Heart left ventricle (tissue), 16 donors: ENCODE measurements at regions not wholly inside any gene's neighbourhood (a gene's known extent, or its start where the extent isn't known, plus 50 kb on each side); places are given as distances from the start of the nearest gene placed in this dataset.
"Not testable (repeated sequence)": the region's sequence is repeated elsewhere in the genome, so short reads cannot be mapped to it uniquely, and the experiment has no call there.

ENCODE experiments used
- ATAC-seq, 4 donors: fragments of 200-7000 bp; cut with Tn5 transposase; one replicate each; pipeline ENCODE4 v1.9.1; 2020 to 2022; ENCODE audit warnings: moderate library complexity in 4 of 4, mild to moderate bottlenecking in 3 of 4, moderate number of reproducible peaks in 1 of 4
- DNase-seq, 5 donors: peaks; one replicate each; pipeline ENCODE4 v3.0.0-alpha.2; 2020
- H3K27ac ChIP-seq, 12 donors: fragments of 200-600 bp; sonication (generic) in 4 of 12; one replicate each; pipeline versions ENCODE4 v1.5.0 to v1.8.0; 2016 to 2022; ENCODE audit warnings: mild to moderate bottlenecking in 2 of 12
- H3K27me3 ChIP-seq, 9 donors: fragments of 200-600 bp; sonication (generic) in 2 of 9; one replicate each; pipeline versions ENCODE4 v1.5.1 to v1.8.0; 2016 to 2022; ENCODE audit warnings: mild to moderate bottlenecking in 3 of 9
- H3K36me3 ChIP-seq, 9 donors: fragments of 200-600 bp; sonication (generic) in 2 of 9; one replicate each; pipeline versions ENCODE4 v1.5.0 to v1.8.0; 2018 to 2022; ENCODE audit warnings: mild to moderate bottlenecking in 2 of 9
- H3K4me1 ChIP-seq, 12 donors: fragments of 200-600 bp; sonication (generic) in 4 of 12; one replicate each; pipeline versions ENCODE4 v1.5.0 to v1.8.0; 2016 to 2022; ENCODE audit warnings: mild to moderate bottlenecking in 3 of 12
- H3K4me3 ChIP-seq, 12 donors: fragments of 200-600 bp; sonication (generic) in 4 of 12; one replicate each; pipeline versions ENCODE4 v1.5.0 to v1.8.0; 2017 to 2022; ENCODE audit warnings: mild to moderate bottlenecking in 9 of 12, moderate library complexity in 4 of 12
- H3K9me3 ChIP-seq, 12 donors: fragments of 200-600 bp; sonication (generic) in 4 of 12; one replicate each; pipeline versions ENCODE4 v1.5.0 to v1.8.0; 2016 to 2022; ENCODE audit warnings: mild to moderate bottlenecking in 1 of 12
- CTCF ChIP-seq, 12 donors: fragments of 200-600 bp; sonication (generic) in 4 of 12; IDR thresholded peaks; one replicate each; pipeline versions ENCODE4 v1.5.0 to v1.8.0; 2018 to 2022; ENCODE audit warnings: antibody characterized with exemption in 12 of 12, mild to moderate bottlenecking in 5 of 12
- POLR2A ChIP-seq, 2 donors: fragments of 450-650 bp; IDR thresholded peaks; one replicate each; pipeline ENCODE4 v1.6.1; 2017; ENCODE audit warnings: antibody characterized with exemption in 2 of 2, mild to moderate bottlenecking in 2 of 2, moderate library complexity in 2 of 2
- WGBS, 4 donors: extraction: QIAGEN DNeasy Blood & Tissue Kit in 2 of 4; methylation state at CpG; one replicate each; pipeline versions ENCODE4 v1.1.5 to v1.1.7; 2013 to 2018; 5-methylcytosine and 5-hydroxymethylcytosine counted together
- intact Hi-C, 10 donors: fragments of 100-400 bp; cut with DNase I; formaldehyde crosslinking; loops; one replicate each; pipeline versions ENCODE4 v1.11.1 to v1.14.2; 2022
- donor health status: ischemic (EF 13 %, LVEDD 7.1; RV severe dilation, severe dysfunction).
- donor health status: healthy with polysubstance abuse.
- donor health status: DM: no; HTN: yes; CAD: no.
- donor health status: DM: no; HTN: no; CAD: no.
- donor health status: ischemic (EF 25% LVEDD 6.9; RV normal size, moderate dysfunction).
- donor health status: ischemic (EF 25% LVEDD 5.7; RV mildly dilated, moderate dysfunction).
- donor health status: healthy.
- donor health status: DM: yes; HTN: yes; CAD: no.
- donor health status: ischemic (EF 35%, LVEDD 5.7; RV mildly dilated, moderate dysfunction).
- donor health status: nonischemic (EF 11% LVEDD 7.7; RV severe dilation, severe dysfunction).
- donor health status: DM: yes; HTN: yes; CAD: no.
- donor health status: PGD.
- donor health status: ischemic (EF 29% LVEDD 5.4; RV normal size, mild dysfunction).
- donor health status: nonischemic (EF 23%, LVEDD 6.1; RV moderate dilation, normal function).

GRCh38 chr11:115643549-115644270, 139.5 kb upstream of the CADM1 start:
- intact Hi-C loops, result no loop called here
- Histone ChIP-seq H3K4me1 (no peaks in the 10 kb centered on the region), H3K4me3 (no peak overlapping the region), H3K9me3 (no peaks in the 10 kb centered on the region), H3K27me3 (peaks cover 0 to 27% (median 5%) of the 10 kb centered on the region in 9 donors), H3K36me3 (no peaks in the 10 kb centered on the region), H3K27ac (no peak overlapping the region)
- TF ChIP-seq CTCF (IDR thresholded peaks at IDR 0.05) (no peak), POLR2A (IDR thresholded peaks at IDR 0.05) (no peak)
- WGBS, 4 donors, result 80 to 90% (median 81%) methylated on average over 12 of the region's 12 CpGs
- no peak for DNase-seq
- ATAC-seq, result no peak

GRCh38 chr11:115642660-115643059, 138.4 kb upstream of the CADM1 start:
- DNase-seq, result no peak
- H3K4me1 ChIP-seq, result no peaks in the 10 kb centered on the region
- no peak overlapping the region for H3K27ac ChIP-seq
- no peak overlapping the region for H3K4me3 ChIP-seq
- TF ChIP-seq CTCF (IDR thresholded peaks at IDR 0.05), result no peak
- TF ChIP-seq POLR2A (IDR thresholded peaks at IDR 0.05), result no peak
- no peak for ATAC-seq
- no peaks in the 10 kb centered on the region for H3K9me3 ChIP-seq
- H3K36me3 ChIP-seq, result no peaks in the 10 kb centered on the region
- intact Hi-C loops, result no loop called here
- H3K27me3 ChIP-seq, result peaks cover 0 to 27% (median 5%) of the 10 kb centered on the region in 9 donors
- 76 to 83% (median 79%) methylated on average over 4 of the region's 4 CpGs for WGBS, 4 donors

- 61 to 71% (median 70%) methylated on average over 8 of the region's 8 CpGs for WGBS, 4 donors
- no peaks in the 10 kb centered on the region for H3K4me1 ChIP-seq
- peaks cover 0 to 20% (median 0%) of the 10 kb centered on the region in 9 donors for H3K27me3 ChIP-seq
- no peak for DNase-seq
- H3K36me3 ChIP-seq, result no peaks in the 10 kb centered on the region
- no peak for ATAC-seq
- H3K4me3 ChIP-seq, result no peak overlapping the region
- intact Hi-C loops, result no loop called here
- H3K9me3 ChIP-seq, result no peaks in the 10 kb centered on the region
- TF ChIP-seq POLR2A (IDR thresholded peaks at IDR 0.05) (no peak), CTCF (IDR thresholded peaks at IDR 0.05) (no peak)
- no peak overlapping the region for H3K27ac ChIP-seq
Observed at GRCh38 chr11:115637599-115638241, 133.5 kb upstream of the CADM1 start.

GRCh38 chr11:115636753-115637527, 132.7 kb upstream of the CADM1 start:
- peaks cover 0 to 15% (median 0%) of the 10 kb centered on the region in 9 donors for H3K27me3 ChIP-seq
- no peaks in the 10 kb centered on the region for H3K4me1 ChIP-seq
- intact Hi-C loops, result no loop called here
- no peaks in the 10 kb centered on the region for H3K36me3 ChIP-seq
- TF ChIP-seq CTCF (IDR thresholded peaks at IDR 0.05) (no peak), POLR2A (IDR thresholded peaks at IDR 0.05) (no peak)
- H3K27ac ChIP-seq, result no peak overlapping the region
- H3K9me3 ChIP-seq, result no peaks in the 10 kb centered on the region
- 84 to 91% (median 86%) methylated on average over 5 of the region's 5 CpGs for WGBS, 4 donors
- DNase-seq, result no peak
- no peak overlapping the region for H3K4me3 ChIP-seq
- no peak for ATAC-seq

- DNase-seq, H3K27me3 ChIP-seq, intact Hi-C loops, ATAC-seq, H3K27ac ChIP-seq, H3K4me1 ChIP-seq, H3K4me3 ChIP-seq, H3K36me3 ChIP-seq, H3K9me3 ChIP-seq: not testable (repeated sequence)
- WGBS, 4 donors, result 94 to 97% (median 96%) methylated on average over 10 to 27 of the region's 27 CpGs
Observed at GRCh38 chr11:115633977-115634376, 129.8 kb upstream of the CADM1 start.
